ENCODE measurements at regions not wholly inside any gene's neighbourhood (a gene's known extent, or its start where the extent isn't known, plus 50 kb on each side); places are given as distances from the start of the nearest gene placed in this dataset.

- Histone ChIP-seq H3K27ac (ENCODE audit: low read length) (no peak overlapping the region), H3K36me3 (ENCODE audit: control insufficient read depth in 1 of 2, insufficient read depth in 2 of 2, low read length in 2 of 2) (no peaks in the 10 kb centered on the region), H3K9me3 (ENCODE audit: control insufficient read depth in 1 of 2, low read length in 2 of 2) (no peaks in the 10 kb centered on the region), H3K27me3 (ENCODE audit: low read depth, low read length) (no peaks in the 10 kb centered on the region), H3K4me3 (ENCODE audit: low read depth in 1 of 2, low read length in 2 of 2) (no peak overlapping the region), H3K4me1 (ENCODE audit: control insufficient read depth in 1 of 2, insufficient read depth in 2 of 2, low read length in 2 of 2) (no peaks in the 10 kb centered on the region)
These were observed 264.1 kb downstream of the SCG2 start for GRCh38 chr2:223338016-223338415.

GRCh38 chr2:223357076-223357475 lies 245.1 kb downstream of the SCG2 start:
- no peaks in the 10 kb centered on the region for H3K9me3 ChIP-seq (ENCODE audit: control insufficient read depth in 1 of 2, low read length in 2 of 2)
- no peaks in the 10 kb centered on the region for H3K36me3 ChIP-seq (ENCODE audit: control insufficient read depth in 1 of 2, insufficient read depth in 2 of 2, low read length in 2 of 2)
- no peak overlapping the region for H3K27ac ChIP-seq (ENCODE audit: low read length)
- no peaks in the 10 kb centered on the region for H3K4me1 ChIP-seq (ENCODE audit: control insufficient read depth in 1 of 2, insufficient read depth in 2 of 2, low read length in 2 of 2)
- H3K4me3 ChIP-seq (ENCODE audit: low read depth in 1 of 2, low read length in 2 of 2) = no peak overlapping the region
- no peaks in the 10 kb centered on the region for H3K27me3 ChIP-seq (ENCODE audit: low read depth, low read length)

- H3K27ac ChIP-seq (ENCODE audit: low read length) = no peak overlapping the region
- H3K9me3 ChIP-seq (ENCODE audit: control insufficient read depth in 1 of 2, low read length in 2 of 2) = no peaks in the 10 kb centered on the region
- no peak overlapping the region for H3K4me3 ChIP-seq (ENCODE audit: low read depth in 1 of 2, low read length in 2 of 2)
- no peaks in the 10 kb centered on the region for H3K36me3 ChIP-seq (ENCODE audit: control insufficient read depth in 1 of 2, insufficient read depth in 2 of 2, low read length in 2 of 2)
- no peaks in the 10 kb centered on the region for H3K4me1 ChIP-seq (ENCODE audit: control insufficient read depth in 1 of 2, insufficient read depth in 2 of 2, low read length in 2 of 2)
- no peaks in the 10 kb centered on the region for H3K27me3 ChIP-seq (ENCODE audit: low read depth, low read length)
These were observed 239.1 kb downstream of the SCG2 start for GRCh38 chr2:223363085-223363484.

GRCh38 chr2:223365158-223365679 lies 236.9 kb downstream of the SCG2 start:
- Histone ChIP-seq H3K4me1 (ENCODE audit: control insufficient read depth in 1 of 2, insufficient read depth in 2 of 2, low read length in 2 of 2) (no peaks in the 10 kb centered on the region), H3K9me3 (ENCODE audit: control insufficient read depth in 1 of 2, low read length in 2 of 2) (no peaks in the 10 kb centered on the region), H3K27ac (ENCODE audit: low read length) (no peak overlapping the region), H3K36me3 (ENCODE audit: control insufficient read depth in 1 of 2, insufficient read depth in 2 of 2, low read length in 2 of 2) (no peaks in the 10 kb centered on the region), H3K27me3 (ENCODE audit: low read depth, low read length) (no peaks in the 10 kb centered on the region), H3K4me3 (ENCODE audit: low read depth in 1 of 2, low read length in 2 of 2) (no peak overlapping the region)

- Histone ChIP-seq H3K27me3 (ENCODE audit: low read depth, low read length) (no peaks in the 10 kb centered on the region), H3K4me1 (ENCODE audit: control insufficient read depth in 1 of 2, insufficient read depth in 2 of 2, low read length in 2 of 2) (no peaks in the 10 kb centered on the region), H3K4me3 (ENCODE audit: low read depth in 1 of 2, low read length in 2 of 2) (no peak overlapping the region), H3K27ac (ENCODE audit: low read length) (no peak overlapping the region), H3K36me3 (ENCODE audit: control insufficient read depth in 1 of 2, insufficient read depth in 2 of 2, low read length in 2 of 2) (no peaks in the 10 kb centered on the region), H3K9me3 (ENCODE audit: control insufficient read depth in 1 of 2, low read length in 2 of 2) (no peaks in the 10 kb centered on the region)
These were observed 235.6 kb downstream of the SCG2 start for GRCh38 chr2:223366566-223366965.

- Histone ChIP-seq H3K4me1 (ENCODE audit: control insufficient read depth in 1 of 2, insufficient read depth in 2 of 2, low read length in 2 of 2) (no peaks in the 10 kb centered on the region), H3K9me3 (ENCODE audit: control insufficient read depth in 1 of 2, low read length in 2 of 2) (no peaks in the 10 kb centered on the region), H3K27ac (ENCODE audit: low read length) (no peak overlapping the region), H3K27me3 (ENCODE audit: low read depth, low read length) (no peaks in the 10 kb centered on the region), H3K36me3 (ENCODE audit: control insufficient read depth in 1 of 2, insufficient read depth in 2 of 2, low read length in 2 of 2) (no peaks in the 10 kb centered on the region), H3K4me3 (ENCODE audit: low read depth in 1 of 2, low read length in 2 of 2) (no peak overlapping the region)
These were observed 233.7 kb downstream of the SCG2 start for GRCh38 chr2:223368481-223368880.

- H3K4me3 ChIP-seq (ENCODE audit: low read depth in 1 of 2, low read length in 2 of 2) = no peak overlapping the region
- no peaks in the 10 kb centered on the region for H3K27me3 ChIP-seq (ENCODE audit: low read depth, low read length)
- no peaks in the 10 kb centered on the region for H3K9me3 ChIP-seq (ENCODE audit: control insufficient read depth in 1 of 2, low read length in 2 of 2)
- no peaks in the 10 kb centered on the region for H3K36me3 ChIP-seq (ENCODE audit: control insufficient read depth in 1 of 2, insufficient read depth in 2 of 2, low read length in 2 of 2)
- H3K4me1 ChIP-seq (ENCODE audit: control insufficient read depth in 1 of 2, insufficient read depth in 2 of 2, low read length in 2 of 2) = no peaks in the 10 kb centered on the region
- H3K27ac ChIP-seq (ENCODE audit: low read length) = no peak overlapping the region
These were observed 232.3 kb downstream of the SCG2 start for GRCh38 chr2:223369889-223370288.

GRCh38 chr2:223383315-223383714 lies 218.8 kb downstream of the SCG2 start:
- H3K27ac ChIP-seq (ENCODE audit: low read length) = no peak overlapping the region
- no peaks in the 10 kb centered on the region for H3K4me1 ChIP-seq (ENCODE audit: control insufficient read depth in 1 of 2, insufficient read depth in 2 of 2, low read length in 2 of 2)
- H3K27me3 ChIP-seq (ENCODE audit: low read depth, low read length) = no peaks in the 10 kb centered on the region
- no peaks in the 10 kb centered on the region for H3K9me3 ChIP-seq (ENCODE audit: control insufficient read depth in 1 of 2, low read length in 2 of 2)
- no peaks in the 10 kb centered on the region for H3K36me3 ChIP-seq (ENCODE audit: control insufficient read depth in 1 of 2, insufficient read depth in 2 of 2, low read length in 2 of 2)
- H3K4me3 ChIP-seq (ENCODE audit: low read depth in 1 of 2, low read length in 2 of 2) = no peak overlapping the region

GRCh38 chr2:223386189-223386588 lies 216.0 kb downstream of the SCG2 start:
- H3K4me1 ChIP-seq (ENCODE audit: control insufficient read depth in 1 of 2, insufficient read depth in 2 of 2, low read length in 2 of 2) = no peaks in the 10 kb centered on the region
- no peaks in the 10 kb centered on the region for H3K27me3 ChIP-seq (ENCODE audit: low read depth, low read length)
- no peaks in the 10 kb centered on the region for H3K36me3 ChIP-seq (ENCODE audit: control insufficient read depth in 1 of 2, insufficient read depth in 2 of 2, low read length in 2 of 2)
- H3K4me3 ChIP-seq (ENCODE audit: low read depth in 1 of 2, low read length in 2 of 2) = no peak overlapping the region
- no peaks in the 10 kb centered on the region for H3K9me3 ChIP-seq (ENCODE audit: control insufficient read depth in 1 of 2, low read length in 2 of 2)
- H3K27ac ChIP-seq (ENCODE audit: low read length) = no peak overlapping the region

GRCh38 chr2:223386984-223387383 lies 215.2 kb downstream of the SCG2 start:
- Histone ChIP-seq H3K27me3 (ENCODE audit: low read depth, low read length) (no peaks in the 10 kb centered on the region), H3K9me3 (ENCODE audit: control insufficient read depth in 1 of 2, low read length in 2 of 2) (no peaks in the 10 kb centered on the region), H3K36me3 (ENCODE audit: control insufficient read depth in 1 of 2, insufficient read depth in 2 of 2, low read length in 2 of 2) (no peaks in the 10 kb centered on the region), H3K4me1 (ENCODE audit: control insufficient read depth in 1 of 2, insufficient read depth in 2 of 2, low read length in 2 of 2) (no peaks in the 10 kb centered on the region), H3K4me3 (ENCODE audit: low read depth in 1 of 2, low read length in 2 of 2) (no peak overlapping the region), H3K27ac (ENCODE audit: low read length) (no peak overlapping the region)

GRCh38 chr2:223389624-223390023 lies 212.5 kb downstream of the SCG2 start:
- Histone ChIP-seq H3K36me3 (ENCODE audit: control insufficient read depth in 1 of 2, insufficient read depth in 2 of 2, low read length in 2 of 2) (no peaks in the 10 kb centered on the region), H3K27me3 (ENCODE audit: low read depth, low read length) (no peaks in the 10 kb centered on the region), H3K4me3 (ENCODE audit: low read depth in 1 of 2, low read length in 2 of 2) (no peak overlapping the region), H3K27ac (ENCODE audit: low read length) (no peak overlapping the region), H3K9me3 (ENCODE audit: control insufficient read depth in 1 of 2, low read length in 2 of 2) (peaks cover 0 to 5% of the 10 kb centered on the region in 2 donors), H3K4me1 (ENCODE audit: control insufficient read depth in 1 of 2, insufficient read depth in 2 of 2, low read length in 2 of 2) (no peaks in the 10 kb centered on the region)

- Histone ChIP-seq H3K27me3 (ENCODE audit: low read depth, low read length) (no peaks in the 10 kb centered on the region), H3K36me3 (ENCODE audit: control insufficient read depth in 1 of 2, insufficient read depth in 2 of 2, low read length in 2 of 2) (no peaks in the 10 kb centered on the region), H3K27ac (ENCODE audit: low read length) (no peak overlapping the region), H3K9me3 (ENCODE audit: control insufficient read depth in 1 of 2, low read length in 2 of 2) (peaks cover 0 to 8% of the 10 kb centered on the region in 2 donors), H3K4me1 (ENCODE audit: control insufficient read depth in 1 of 2, insufficient read depth in 2 of 2, low read length in 2 of 2) (no peaks in the 10 kb centered on the region), H3K4me3 (ENCODE audit: low read depth in 1 of 2, low read length in 2 of 2) (no peak overlapping the region)
These were observed 205.2 kb downstream of the SCG2 start for GRCh38 chr2:223396993-223397392.
